GM21723 (cell line): ENCODE measurements at regions not wholly inside any gene's neighbourhood (a gene's known extent, or its start where the extent isn't known, plus 50 kb on each side); places are given as distances from the start of the nearest gene placed in this dataset.

Source experiments
- ATAC-seq: cut with Tn5 transposase; IDR thresholded peaks from one replicate; pipeline ENCODE4 v1.9.1; 2021; ENCODE audit warnings: mild to moderate bottlenecking, moderate library complexity; ENCODE audit not compliant: unreplicated experiment

DNA sequence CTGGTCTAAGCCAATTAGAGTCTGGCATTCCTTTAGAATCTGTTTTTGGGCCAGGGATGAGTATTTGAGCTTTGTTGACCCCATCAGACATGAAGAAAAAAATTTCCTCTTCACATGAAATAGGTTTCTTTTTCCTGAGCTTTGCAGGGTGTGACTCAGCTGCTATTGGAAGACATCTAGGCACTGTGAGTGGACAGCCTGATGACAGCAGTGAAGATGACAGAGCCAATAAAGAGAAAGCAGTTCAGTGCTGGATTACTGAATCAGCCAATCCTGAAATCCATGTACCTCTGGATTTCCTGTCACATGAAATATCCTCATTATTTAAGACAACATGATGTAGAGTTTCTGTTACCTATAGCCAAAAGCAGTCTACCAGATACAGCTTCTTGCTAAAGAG is 51.3 kb upstream of the GRIA1 start:
- ATAC-seq: no peak
